Right cardiac atrium (tissue), 5 donors: ENCODE measurements at regions not wholly inside any gene's neighbourhood (a gene's known extent, or its start where the extent isn't known, plus 50 kb on each side); places are given as distances from the start of the nearest gene placed in this dataset.
"Not testable (repeated sequence)": the region's sequence is repeated elsewhere in the genome, so short reads cannot be mapped to it uniquely, and the experiment has no call there.

Experiments used
- ATAC-seq, 2 donors: fragments of 200-7000 bp; cut with Tn5 transposase; one replicate each; pipeline versions ENCODE4 v1.8.0 to v1.9.1; 2020; ENCODE audit warnings: moderate library complexity in 2 of 2, mild to moderate bottlenecking in 1 of 2
- DNase-seq, 3 donors: peaks; one replicate each; pipeline ENCODE4 v3.0.0-alpha.2; 2020
- H3K27ac ChIP-seq: one replicate; pipeline ENCODE4 v1.5.1; 2013; ENCODE audit warnings: mild to moderate bottlenecking, low read length, control low read depth, moderate library complexity
- H3K27me3 ChIP-seq: one replicate; pipeline ENCODE4 v1.6.1; 2013; ENCODE audit not compliant: control insufficient read depth, insufficient read depth
- H3K4me1 ChIP-seq: one replicate; pipeline ENCODE4 v1.6.1; 2013; ENCODE audit warnings: low read length; ENCODE audit not compliant: control insufficient read depth, insufficient read depth
- H3K4me3 ChIP-seq: one replicate; pipeline ENCODE4 v1.5.1; 2013; ENCODE audit warnings: low read length, control low read depth
- H3K9me3 ChIP-seq: one replicate; pipeline ENCODE4 v1.6.1; 2013; ENCODE audit warnings: low read length; ENCODE audit not compliant: control insufficient read depth
- WGBS: extraction: QIAGEN DNeasy Blood & Tissue Kit; methylation state at CpG from one replicate; pipeline ENCODE4 v1.1.7; 2013; 5-methylcytosine and 5-hydroxymethylcytosine counted together
- intact Hi-C, 4 donors: fragments of 100-400 bp; cut with DNase I; formaldehyde crosslinking; loops; one replicate each; pipeline versions ENCODE4 v1.11.0 to v1.14.0; 2022 to 2023
- donor health status: healthy with polysubstance abuse.
- donor health status: DM: no; HTN: yes; CAD: no.
- donor health status: DM: no; HTN: no; CAD: no.
- donor health status: DM: no; HTN: yes; CAD: no; lungs with severe emphysema.
- donor health status: DM: yes; HTN: yes; CAD: no.

- intact Hi-C loops = no loop called here
- ATAC-seq (no peak), DNase-seq (no peak)
- Histone ChIP-seq H3K9me3 (no peaks in the 10 kb centered on the region), H3K4me1 (no peaks in the 10 kb centered on the region), H3K27ac (no peak overlapping the region), H3K27me3 (no peaks in the 10 kb centered on the region), H3K4me3 (no peak overlapping the region)
- 58% methylated on average over 7 of the region's 7 CpGs for WGBS
These were observed 215.8 kb upstream of the SMLR1 start for GRCh38 chr6:130611366-130611765.

- no peaks in the 10 kb centered on the region for H3K9me3 ChIP-seq
- no peak for DNase-seq
- WGBS = 86% methylated on average over 7 of the region's 7 CpGs
- H3K4me1 ChIP-seq = no peaks in the 10 kb centered on the region
- H3K27ac ChIP-seq = no peak overlapping the region
- H3K27me3 ChIP-seq = no peaks in the 10 kb centered on the region
- H3K4me3 ChIP-seq = no peak overlapping the region
- no peak for ATAC-seq
- intact Hi-C loops = no loop called here
These were observed 214.0 kb upstream of the SMLR1 start for GRCh38 chr6:130613176-130613575.

GRCh38 chr6:130615816-130616215 lies 211.4 kb upstream of the SMLR1 start:
- Histone ChIP-seq H3K27ac (no peak overlapping the region), H3K4me1 (no peaks in the 10 kb centered on the region), H3K27me3 (no peaks in the 10 kb centered on the region), H3K9me3 (no peaks in the 10 kb centered on the region), H3K4me3 (no peak overlapping the region)
- no peak for ATAC-seq
- DNase-seq = no peak
- 90% methylated on average over 1 of the region's 1 CpG for WGBS
- intact Hi-C loops = no loop called here

GRCh38 chr6:130617658-130618057 lies 209.5 kb upstream of the SMLR1 start:
- intact Hi-C loops = no loop called here
- DNase-seq (peak in 1 of 3 donors; percentile 16), ATAC-seq (no peak)
- no peak overlapping the region for H3K27ac ChIP-seq
- no peaks in the 10 kb centered on the region for H3K27me3 ChIP-seq
- H3K4me1 ChIP-seq = no peaks in the 10 kb centered on the region
- H3K4me3 ChIP-seq = no peak overlapping the region
- WGBS = 70% methylated on average over 2 of the region's 2 CpGs
- no peaks in the 10 kb centered on the region for H3K9me3 ChIP-seq

- WGBS = 72% methylated on average over 5 of the region's 5 CpGs
These were observed 208.4 kb upstream of the SMLR1 start for GRCh38 chr6:130618806-130619205.

GRCh38 chr6:130620338-130620781 lies 206.8 kb upstream of the SMLR1 start:
- Histone ChIP-seq H3K27ac (no peak overlapping the region), H3K4me1 (no peaks in the 10 kb centered on the region), H3K9me3 (no peaks in the 10 kb centered on the region), H3K27me3 (no peaks in the 10 kb centered on the region), H3K4me3 (no peak overlapping the region)
- intact Hi-C loops = no loop called here
- 60% methylated on average over 2 of the region's 2 CpGs for WGBS
- ATAC-seq = no peak
- no peak for DNase-seq

More at GRCh38 chr6:130618806-130619205, 208.4 kb upstream of the SMLR1 start:
- H3K4me3 ChIP-seq, H3K9me3 ChIP-seq, intact Hi-C loops, DNase-seq, ATAC-seq, H3K27me3 ChIP-seq, H3K27ac ChIP-seq, H3K4me1 ChIP-seq: not testable (repeated sequence)

- DNase-seq (no peak), ATAC-seq (no peak)
- Histone ChIP-seq H3K4me3 (no peak overlapping the region), H3K9me3 (no peaks in the 10 kb centered on the region), H3K4me1 (no peaks in the 10 kb centered on the region), H3K27ac (no peak overlapping the region), H3K27me3 (no peaks in the 10 kb centered on the region)
- intact Hi-C loops = no loop called here
These were observed 205.1 kb upstream of the SMLR1 start for GRCh38 chr6:130622142-130622541.

GRCh38 chr6:130624046-130624445 lies 203.2 kb upstream of the SMLR1 start:
- ATAC-seq (no peak), DNase-seq (no peak)
- intact Hi-C loops = no loop called here
- 86% methylated on average over 2 of the region's 2 CpGs for WGBS
- no peaks in the 10 kb centered on the region for H3K4me1 ChIP-seq
- H3K4me3 ChIP-seq = no peak overlapping the region
- H3K9me3 ChIP-seq = no peaks in the 10 kb centered on the region
- H3K27me3 ChIP-seq = no peaks in the 10 kb centered on the region
- no peak overlapping the region for H3K27ac ChIP-seq

- no peaks in the 10 kb centered on the region for H3K27me3 ChIP-seq
- no peak overlapping the region for H3K27ac ChIP-seq
- H3K4me1 ChIP-seq = no peaks in the 10 kb centered on the region
- no peak overlapping the region for H3K4me3 ChIP-seq
- no peak for ATAC-seq
- DNase-seq = no peak
- intact Hi-C loops = no loop called here
- no peaks in the 10 kb centered on the region for H3K9me3 ChIP-seq
- 68% methylated on average over 3 of the region's 3 CpGs for WGBS
These were observed 201.2 kb upstream of the SMLR1 start for GRCh38 chr6:130625825-130626527.

GRCh38 chr6:130628862-130629261 lies 198.3 kb upstream of the SMLR1 start:
- H3K4me3 ChIP-seq = no peak overlapping the region
- H3K27me3 ChIP-seq = no peaks in the 10 kb centered on the region
- H3K4me1 ChIP-seq = no peaks in the 10 kb centered on the region
- DNase-seq (no peak), ATAC-seq (no peak)
- H3K9me3 ChIP-seq = no peaks in the 10 kb centered on the region
- 91% methylated on average over 4 of the region's 4 CpGs for WGBS
- H3K27ac ChIP-seq = no peak overlapping the region
- intact Hi-C loops = no loop called here

GRCh38 chr6:130629640-130630039 lies 197.6 kb upstream of the SMLR1 start:
- ATAC-seq (no peak), DNase-seq (no peak)
- H3K9me3 ChIP-seq = no peaks in the 10 kb centered on the region
- intact Hi-C loops = no loop called here
- H3K27me3 ChIP-seq = no peaks in the 10 kb centered on the region
- H3K4me1 ChIP-seq = no peaks in the 10 kb centered on the region
- H3K4me3 ChIP-seq = no peak overlapping the region
- no peak overlapping the region for H3K27ac ChIP-seq

- DNase-seq = no peak
- Histone ChIP-seq H3K27me3 (no peaks in the 10 kb centered on the region), H3K9me3 (no peaks in the 10 kb centered on the region), H3K27ac (no peak overlapping the region), H3K4me1 (no peaks in the 10 kb centered on the region), H3K4me3 (no peak overlapping the region)
- no peak for ATAC-seq
- 53% methylated on average over 9 of the region's 9 CpGs for WGBS
- intact Hi-C loops = no loop called here
These were observed 194.9 kb upstream of the SMLR1 start for GRCh38 chr6:130632277-130632676.
